Hepatocyte (in vitro differentiated cells): ENCODE measurements at regions not wholly inside any gene's neighbourhood (a gene's known extent, or its start where the extent isn't known, plus 50 kb on each side); places are given as distances from the start of the nearest gene placed in this dataset.

Experiments
- DNase-seq: peaks from one replicate; pipeline ENCODE4 v3.0.0-alpha.2; 2016; ENCODE audit warnings: low spot score
- H2AFZ ChIP-seq: fragments of 200-600 bp; sonication (generic); 2 replicates; pipeline ENCODE4 v1.6.0; 2016; ENCODE audit warnings: antibody characterized with exemption, mild to moderate bottlenecking
- H3K27ac ChIP-seq: fragments of 200-600 bp; sonication (generic); 2 replicates; pipeline ENCODE4 v1.5.1; 2016; ENCODE audit warnings: mild to moderate bottlenecking
- H3K27me3 ChIP-seq: fragments of 200-600 bp; sonication (generic); 2 replicates; pipeline ENCODE4 v1.6.1; 2016
- H3K36me3 ChIP-seq: fragments of 200-600 bp; sonication (generic); replicated peaks from 2 replicates; pipeline ENCODE4 v1.5.1; 2016; ENCODE audit warnings: low read depth; ENCODE audit not compliant: insufficient read depth
- H3K4me1 ChIP-seq: fragments of 200-600 bp; sonication (generic); 2 replicates; pipeline ENCODE4 v1.5.1; 2016; ENCODE audit warnings: mild to moderate bottlenecking, moderate library complexity; ENCODE audit not compliant: insufficient read depth
- H3K4me2 ChIP-seq: fragments of 200-600 bp; sonication (generic); 2 replicates; pipeline ENCODE4 v1.6.0; 2016
- H3K4me3 ChIP-seq: fragments of 200-600 bp; sonication (generic); 2 replicates; pipeline ENCODE4 v1.5.1; 2016; ENCODE audit warnings: mild to moderate bottlenecking
- H3K79me2 ChIP-seq: fragments of 200-600 bp; sonication (generic); 2 replicates; pipeline ENCODE4 v1.6.0; 2017; ENCODE audit warnings: mild to moderate bottlenecking
- H3K9me2 ChIP-seq: fragments of 200-600 bp; sonication (generic); replicated peaks from 2 replicates; pipeline ENCODE4 v1.6.0; 2017; ENCODE audit warnings: mild to moderate bottlenecking; ENCODE audit not compliant: insufficient read depth
- H3K9me3 ChIP-seq: fragments of 200-600 bp; sonication (generic); 2 replicates; pipeline ENCODE4 v1.5.1; 2016; ENCODE audit warnings: low read depth, mild to moderate bottlenecking
- H4K20me1 ChIP-seq: fragments of 200-600 bp; sonication (generic); 2 replicates; pipeline ENCODE4 v1.6.0; 2016; ENCODE audit warnings: mild to moderate bottlenecking; ENCODE audit not compliant: insufficient read depth, poor library complexity, severe bottlenecking
- CTCF ChIP-seq: fragments of 200-600 bp; sonication (generic); IDR thresholded peaks from 2 replicates; pipeline ENCODE4 v1.5.1; 2016; ENCODE audit warnings: antibody characterized with exemption, mild to moderate bottlenecking; ENCODE audit not compliant: poor library complexity
- EZH2 ChIP-seq: fragments of 200-600 bp; sonication (generic); IDR thresholded peaks from 2 replicates; pipeline ENCODE4 v1.6.1; 2016; ENCODE audit warnings: antibody characterized with exemption, mild to moderate bottlenecking, borderline replicate concordance
- EZH2phosphoT487 ChIP-seq: fragments of 200-600 bp; sonication (generic); IDR thresholded peaks from one replicate; pipeline ENCODE4 v1.6.1; 2018; ENCODE audit warnings: antibody characterized with exemption, mild to moderate bottlenecking, low read depth, moderate library complexity; ENCODE audit not compliant: unreplicated experiment, severe bottlenecking
- WGBS: methylation state at CpG from one replicate; pipeline ENCODE4 v1.1.6; 2016; ENCODE audit warnings: low lambda C conversion rate; ENCODE audit errors: missing lambda C conversion rate; 5-methylcytosine and 5-hydroxymethylcytosine counted together

GRCh38 chr18:60943297-60943696 is 389.9 kb upstream of the CDH20 start:
- Histone ChIP-seq H2AFZ (no peak overlapping the region), H3K4me3 (no peak overlapping the region), H4K20me1 (no peaks in the 10 kb centered on the region), H3K27me3 (no peaks in the 10 kb centered on the region), H3K4me2 (no peak overlapping the region), H3K4me1 (no peaks in the 10 kb centered on the region), H3K9me3 (no peaks in the 10 kb centered on the region), H3K9me2 (no peaks in the 10 kb centered on the region), H3K36me3 (no peaks in the 10 kb centered on the region), H3K27ac (no peak overlapping the region), H3K79me2 (no peaks in the 10 kb centered on the region)
- TF ChIP-seq CTCF (no peak), EZH2 (no peak), EZH2phosphoT487 (no peak)
- DNase-seq = no peak
- WGBS = 84% methylated on average over 6 of the region's 6 CpGs

- no peaks in the 10 kb centered on the region for H3K4me1 ChIP-seq
- DNase-seq = no peak
- H3K4me3 ChIP-seq = no peak overlapping the region
- no peaks in the 10 kb centered on the region for H3K36me3 ChIP-seq
- no peaks in the 10 kb centered on the region for H3K9me3 ChIP-seq
- no peaks in the 10 kb centered on the region for H3K27me3 ChIP-seq
- no peak for TF ChIP-seq EZH2phosphoT487
- no peak for TF ChIP-seq EZH2
- no peak for TF ChIP-seq CTCF
- H3K79me2 ChIP-seq = no peaks in the 10 kb centered on the region
- no peak overlapping the region for H3K27ac ChIP-seq
- H2AFZ ChIP-seq = no peak overlapping the region
- no peaks in the 10 kb centered on the region for H3K9me2 ChIP-seq
- 84% methylated on average over 2 of the region's 2 CpGs for WGBS
- H4K20me1 ChIP-seq = no peaks in the 10 kb centered on the region
- H3K4me2 ChIP-seq = no peak overlapping the region
Observed at GRCh38 chr18:60950634-60951033, 382.6 kb upstream of the CDH20 start.

GRCh38 chr18:60951091-60951490 is 382.1 kb upstream of the CDH20 start:
- Histone ChIP-seq H3K36me3 (no peaks in the 10 kb centered on the region), H4K20me1 (no peaks in the 10 kb centered on the region), H3K27me3 (no peaks in the 10 kb centered on the region), H3K4me1 (no peaks in the 10 kb centered on the region), H3K9me3 (no peaks in the 10 kb centered on the region), H3K79me2 (no peaks in the 10 kb centered on the region), H3K4me3 (no peak overlapping the region), H3K9me2 (no peaks in the 10 kb centered on the region), H2AFZ (no peak overlapping the region), H3K4me2 (no peak overlapping the region), H3K27ac (no peak overlapping the region)
- TF ChIP-seq CTCF = no peak
- no peak for TF ChIP-seq EZH2phosphoT487
- no peak for TF ChIP-seq EZH2
- WGBS = 96% methylated on average over 2 of the region's 2 CpGs
- DNase-seq = no peak

GRCh38 chr18:60962625-60963024 is 370.6 kb upstream of the CDH20 start:
- WGBS = 80% methylated on average over 2 of the region's 2 CpGs

More at GRCh38 chr18:60962625-60963024, 370.6 kb upstream of the CDH20 start:
- no peaks in the 10 kb centered on the region for H4K20me1 ChIP-seq
- H3K4me3 ChIP-seq = no peak overlapping the region
- H3K27me3 ChIP-seq = no peaks in the 10 kb centered on the region
- H3K36me3 ChIP-seq = no peaks in the 10 kb centered on the region
- no peak overlapping the region for H3K4me2 ChIP-seq
- DNase-seq = no peak
- H3K4me1 ChIP-seq = no peaks in the 10 kb centered on the region
- H3K27ac ChIP-seq = no peak overlapping the region
- H3K79me2 ChIP-seq = no peaks in the 10 kb centered on the region
- no peak overlapping the region for H2AFZ ChIP-seq
- TF ChIP-seq EZH2phosphoT487 (no peak), CTCF (no peak), EZH2 (no peak)
- no peaks in the 10 kb centered on the region for H3K9me2 ChIP-seq
- H3K9me3 ChIP-seq = no peaks in the 10 kb centered on the region
